ENCODE measurements at regions not wholly inside any gene's neighbourhood (a gene's known extent, or its start where the extent isn't known, plus 50 kb on each side); places are given as distances from the start of the nearest gene placed in this dataset.

GRCh38 chr5:96084874-96085506 is 123.3 kb upstream of the ELL2 start:
- intact Hi-C loops (cut with DNase I; ENCODE audit: low total_unique reads) (no loop called here), in situ Hi-C loops (cut with MboI; ENCODE audit: low pct_ligation_motif_present in 1 of 4, low pct_unique_long_range_greater_than_20kb in 1 of 4, low sequenced_read_pairs in 3 of 4) (no loop called here)
- no peaks in the 10 kb centered on the region for H3K36me3 ChIP-seq
- H3K27me3 ChIP-seq = no peaks in the 10 kb centered on the region
- WGBS, 2 donors (ENCODE audit: low coverage in 1 of 2) = 66 to 71% methylated on average over 2 of the region's 2 CpGs
- H3K9me3 ChIP-seq = no peaks in the 10 kb centered on the region
- TF ChIP-seq POLR2A (IDR thresholded peaks at IDR 0.05) = no peak
- no peak for TF ChIP-seq EP300 (IDR thresholded peaks at IDR 0.05; ENCODE audit: low read depth)
- no peak for TF ChIP-seq CTCF (IDR thresholded peaks at IDR 0.05)
- no peak for TF ChIP-seq POLR2AphosphoS5 (IDR thresholded peaks at IDR 0.05)
- H3K27ac ChIP-seq = no peak overlapping the region
- no peaks in the 10 kb centered on the region for H3K4me1 ChIP-seq
- H3K4me3 ChIP-seq = no peak overlapping the region
- no peak for DNase-seq

- no peak for TF ChIP-seq POLR2AphosphoS5 (IDR thresholded peaks at IDR 0.05)
- in situ Hi-C loops (cut with MboI; ENCODE audit: low pct_ligation_motif_present in 1 of 4, low pct_unique_long_range_greater_than_20kb in 1 of 4, low sequenced_read_pairs in 3 of 4) (no loop called here), intact Hi-C loops (cut with DNase I; ENCODE audit: low total_unique reads) (no loop called here)
- DNase-seq = no peak
- no peaks in the 10 kb centered on the region for H3K36me3 ChIP-seq
- H3K27ac ChIP-seq = no peak overlapping the region
- no peak overlapping the region for H3K4me3 ChIP-seq
- 14 to 32% methylated on average over 3 to 4 of the region's 4 CpGs for WGBS, 2 donors (ENCODE audit: low coverage in 1 of 2)
- H3K27me3 ChIP-seq = no peaks in the 10 kb centered on the region
- H3K9me3 ChIP-seq = no peaks in the 10 kb centered on the region
- H3K4me1 ChIP-seq = no peaks in the 10 kb centered on the region
These were observed 121.8 kb upstream of the ELL2 start for GRCh38 chr5:96083361-96083881.

- TF ChIP-seq CTCF (IDR thresholded peaks at IDR 0.05) = no peak
- TF ChIP-seq POLR2A (IDR thresholded peaks at IDR 0.05) = no peak
- TF ChIP-seq POLR2AphosphoS5 (IDR thresholded peaks at IDR 0.05) = no peak
- TF ChIP-seq EP300 (IDR thresholded peaks at IDR 0.05; ENCODE audit: low read depth) = no peak
- WGBS, 2 donors (ENCODE audit: low coverage in 1 of 2) = 71 to 88% methylated on average over 2 of the region's 2 CpGs
- no peaks in the 10 kb centered on the region for H3K9me3 ChIP-seq
- H3K27ac ChIP-seq = no peak overlapping the region
- no peaks in the 10 kb centered on the region for H3K36me3 ChIP-seq
- no peak overlapping the region for H3K4me3 ChIP-seq
- in situ Hi-C loops (cut with MboI; ENCODE audit: low pct_ligation_motif_present in 1 of 4, low pct_unique_long_range_greater_than_20kb in 1 of 4, low sequenced_read_pairs in 3 of 4) = no loop called here
- intact Hi-C loops (cut with DNase I; ENCODE audit: low total_unique reads) = no loop called here
- no peaks in the 10 kb centered on the region for H3K27me3 ChIP-seq
- no peaks in the 10 kb centered on the region for H3K4me1 ChIP-seq
- DNase-seq = no peak
These were observed 119.7 kb upstream of the ELL2 start for GRCh38 chr5:96081276-96081858.

GRCh38 chr5:96080557-96080956 is 118.9 kb upstream of the ELL2 start:
- Histone ChIP-seq H3K27me3 (no peaks in the 10 kb centered on the region), H3K27ac (no peak overlapping the region), H3K36me3 (no peaks in the 10 kb centered on the region), H3K4me3 (no peak overlapping the region), H3K4me1 (no peaks in the 10 kb centered on the region), H3K9me3 (no peaks in the 10 kb centered on the region)
- no peak for DNase-seq
- in situ Hi-C loops (cut with MboI; ENCODE audit: low pct_ligation_motif_present in 1 of 4, low pct_unique_long_range_greater_than_20kb in 1 of 4, low sequenced_read_pairs in 3 of 4) = no loop called here
- TF ChIP-seq POLR2AphosphoS5 (IDR thresholded peaks at IDR 0.05) = no peak
- no peak for TF ChIP-seq POLR2A (IDR thresholded peaks at IDR 0.05)
- no peak for TF ChIP-seq CTCF (IDR thresholded peaks at IDR 0.05)
- no peak for TF ChIP-seq EP300 (IDR thresholded peaks at IDR 0.05; ENCODE audit: low read depth)
- intact Hi-C loops (cut with DNase I; ENCODE audit: low total_unique reads) = no loop called here
